PC-3 (cell line): ENCODE measurements at regions not wholly inside any gene's neighbourhood (a gene's known extent, or its start where the extent isn't known, plus 50 kb on each side); places are given as distances from the start of the nearest gene placed in this dataset.

Source experiments
- EZH2phosphoT487 ChIP-seq: fragments of 300-600 bp; sonication (generic); IDR thresholded peaks from 2 replicates; pipeline ENCODE4 v1.6.1; 2018; ENCODE audit warnings: mild to moderate bottlenecking, antibody characterized with exemption, low read length, borderline replicate concordance
- TF ChIP-seq, protein P1 (sequence below): fragments of 300-600 bp; sonication (generic); conservative IDR thresholded peaks from 2 replicates; pipeline ENCODE4 v1.5.1; 2017; ENCODE audit warnings: antibody characterized with exemption, low read depth, mild to moderate bottlenecking, low read length

GRCh38 chr7:52120912-52121311, 804.3 kb upstream of the COBL start:
- TF ChIP-seq, protein P1, sequence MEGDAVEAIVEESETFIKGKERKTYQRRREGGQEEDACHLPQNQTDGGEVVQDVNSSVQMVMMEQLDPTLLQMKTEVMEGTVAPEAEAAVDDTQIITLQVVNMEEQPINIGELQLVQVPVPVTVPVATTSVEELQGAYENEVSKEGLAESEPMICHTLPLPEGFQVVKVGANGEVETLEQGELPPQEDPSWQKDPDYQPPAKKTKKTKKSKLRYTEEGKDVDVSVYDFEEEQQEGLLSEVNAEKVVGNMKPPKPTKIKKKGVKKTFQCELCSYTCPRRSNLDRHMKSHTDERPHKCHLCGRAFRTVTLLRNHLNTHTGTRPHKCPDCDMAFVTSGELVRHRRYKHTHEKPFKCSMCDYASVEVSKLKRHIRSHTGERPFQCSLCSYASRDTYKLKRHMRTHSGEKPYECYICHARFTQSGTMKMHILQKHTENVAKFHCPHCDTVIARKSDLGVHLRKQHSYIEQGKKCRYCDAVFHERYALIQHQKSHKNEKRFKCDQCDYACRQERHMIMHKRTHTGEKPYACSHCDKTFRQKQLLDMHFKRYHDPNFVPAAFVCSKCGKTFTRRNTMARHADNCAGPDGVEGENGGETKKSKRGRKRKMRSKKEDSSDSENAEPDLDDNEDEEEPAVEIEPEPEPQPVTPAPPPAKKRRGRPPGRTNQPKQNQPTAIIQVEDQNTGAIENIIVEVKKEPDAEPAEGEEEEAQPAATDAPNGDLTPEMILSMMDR = no peak
- TF ChIP-seq EZH2phosphoT487 = no peak
